ENCODE measurements at regions not wholly inside any gene's neighbourhood (a gene's known extent, or its start where the extent isn't known, plus 50 kb on each side); places are given as distances from the start of the nearest gene placed in this dataset.
"Not testable (repeated sequence)": the region's sequence is repeated elsewhere in the genome, so short reads cannot be mapped to it uniquely, and the experiment has no call there.

GRCh38 chr5:156037151-156037909 is 289.6 kb upstream of the SGCD start:
- no peak for DNase-seq (ENCODE audit: low spot score)

GRCh38 chr5:156042726-156043125 is 284.2 kb upstream of the SGCD start:
- no peak for DNase-seq (ENCODE audit: low spot score)

- DNase-seq (ENCODE audit: low spot score): no peak
Observed at GRCh38 chr5:156043351-156043750, 283.6 kb upstream of the SGCD start.

DNA sequence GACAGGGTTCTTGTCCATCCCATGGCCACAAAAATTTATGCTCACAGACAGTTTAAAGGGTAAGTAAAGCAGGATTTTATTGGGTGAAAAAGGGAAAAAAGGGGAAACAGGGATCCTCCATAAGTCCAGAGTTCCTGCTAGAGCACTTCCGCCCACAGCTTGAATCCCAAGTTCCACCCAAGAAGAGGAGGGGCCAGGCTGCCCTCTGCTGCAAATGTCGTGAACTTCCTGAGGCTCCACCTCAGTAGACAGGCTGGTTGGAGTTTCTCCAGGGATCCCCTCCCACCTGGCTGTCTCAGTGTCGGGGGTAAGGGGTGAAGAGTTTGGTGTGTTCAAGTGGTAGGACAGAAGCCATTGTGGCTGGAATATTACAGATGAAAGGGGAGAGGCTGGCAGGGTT is 275.0 kb upstream of the SGCD start:
- DNase-seq (ENCODE audit: low spot score): no peak

GRCh38 chr5:156052656-156053055 is 274.3 kb upstream of the SGCD start:
- no peak for DNase-seq (ENCODE audit: low spot score)

GRCh38 chr5:156053056-156053455 is 273.9 kb upstream of the SGCD start:
- no peak for DNase-seq (ENCODE audit: low spot score)

- no peak for DNase-seq (ENCODE audit: low spot score)
Observed at GRCh38 chr5:156076912-156077311, 250.1 kb upstream of the SGCD start.

DNA sequence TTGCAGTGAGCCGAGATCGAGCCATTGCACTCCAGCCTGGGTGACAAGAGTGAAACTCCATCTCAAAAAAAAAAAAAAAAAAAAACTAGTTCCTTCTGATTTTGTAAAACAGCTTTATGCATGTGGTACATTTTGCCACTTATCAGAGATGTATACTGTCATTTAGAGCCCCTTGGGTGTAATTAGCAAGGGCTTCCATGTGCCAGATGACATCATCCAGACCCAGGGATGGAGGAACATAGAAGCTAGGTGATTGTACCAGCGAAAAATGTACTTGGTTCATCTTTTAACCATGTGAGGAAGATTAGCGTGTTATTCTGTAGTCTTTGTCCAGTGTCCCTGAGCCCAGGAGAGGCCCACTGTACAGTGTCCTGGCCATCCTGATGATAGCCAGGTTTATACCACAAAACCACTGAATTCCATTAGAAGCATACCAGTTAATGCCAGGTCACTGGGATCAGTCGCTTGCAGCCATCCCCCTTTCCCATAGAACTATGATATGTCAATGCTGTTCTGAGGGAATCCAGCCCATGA is 239.3 kb upstream of the SGCD start:
- no peak for DNase-seq (ENCODE audit: low spot score)

GRCh38 chr5:156089955-156090940 is 236.7 kb upstream of the SGCD start:
- not testable (repeated sequence) for DNase-seq (ENCODE audit: low spot score)

DNA sequence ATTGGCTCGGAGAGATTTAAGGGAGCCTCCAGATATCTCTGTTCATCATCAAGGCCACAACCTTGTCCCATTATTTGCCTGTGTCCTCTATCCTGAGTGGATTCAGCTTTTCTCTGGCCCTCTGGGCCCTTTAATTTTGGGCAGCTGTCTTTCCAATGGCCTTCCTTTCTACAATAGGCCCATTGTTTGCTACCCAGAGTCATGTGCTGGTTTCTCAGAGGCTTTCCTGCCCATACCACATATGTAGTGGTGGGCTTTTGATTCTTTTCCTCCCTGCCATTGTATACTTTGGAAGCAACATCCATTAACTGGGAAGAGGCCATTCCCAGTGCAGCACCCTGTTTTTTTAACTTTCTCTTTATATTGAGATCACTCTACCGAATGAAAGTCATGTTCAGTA is 233.9 kb upstream of the SGCD start:
- DNase-seq (ENCODE audit: low spot score): no peak

DNA sequence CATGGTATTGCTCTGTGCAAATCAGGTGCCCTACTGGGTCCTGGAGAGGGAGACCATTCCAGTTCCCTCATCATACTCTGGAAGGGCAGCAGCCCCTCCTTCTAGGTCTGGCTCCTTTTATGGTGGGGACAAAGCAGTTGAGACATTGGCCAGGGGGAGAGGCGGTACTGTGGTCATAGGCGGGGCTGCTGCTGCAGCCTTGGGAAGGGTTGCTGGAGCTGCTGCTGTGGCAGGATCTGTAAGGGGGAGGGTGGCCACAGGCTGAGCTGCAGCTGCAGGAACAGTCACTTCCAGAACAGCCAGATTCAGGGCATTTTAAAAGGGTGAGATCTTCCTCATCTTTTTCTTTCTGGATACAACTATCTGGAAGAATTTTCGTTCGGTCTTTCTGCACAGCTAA is 233.0 kb upstream of the SGCD start:
- no peak for DNase-seq (ENCODE audit: low spot score)

GRCh38 chr5:156095709-156096241 is 231.2 kb upstream of the SGCD start:
- no peak for DNase-seq (ENCODE audit: low spot score)

DNA sequence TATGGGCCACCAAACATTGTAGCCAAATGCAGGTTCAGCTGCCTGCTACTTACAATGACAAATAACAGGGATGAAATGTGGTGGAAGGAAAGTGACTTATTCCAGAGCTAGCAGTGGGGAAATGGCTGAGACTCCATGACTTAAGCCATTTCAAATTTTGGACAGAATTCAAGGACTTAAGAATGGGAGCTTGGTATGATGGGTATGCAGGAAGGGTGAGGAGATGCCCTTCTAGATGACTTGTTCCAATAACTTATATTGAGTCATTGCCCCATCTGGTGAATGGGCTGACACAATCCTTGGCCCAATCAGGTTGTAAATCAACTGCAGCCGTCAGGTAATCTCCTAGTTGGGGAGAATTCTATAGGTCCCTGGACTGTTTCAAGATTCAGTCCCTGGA is 230.7 kb upstream of the SGCD start:
- no peak for DNase-seq (ENCODE audit: low spot score)

GRCh38 chr5:156103155-156103885 is 223.6 kb upstream of the SGCD start:
- DNase-seq (ENCODE audit: low spot score): no peak

DNA sequence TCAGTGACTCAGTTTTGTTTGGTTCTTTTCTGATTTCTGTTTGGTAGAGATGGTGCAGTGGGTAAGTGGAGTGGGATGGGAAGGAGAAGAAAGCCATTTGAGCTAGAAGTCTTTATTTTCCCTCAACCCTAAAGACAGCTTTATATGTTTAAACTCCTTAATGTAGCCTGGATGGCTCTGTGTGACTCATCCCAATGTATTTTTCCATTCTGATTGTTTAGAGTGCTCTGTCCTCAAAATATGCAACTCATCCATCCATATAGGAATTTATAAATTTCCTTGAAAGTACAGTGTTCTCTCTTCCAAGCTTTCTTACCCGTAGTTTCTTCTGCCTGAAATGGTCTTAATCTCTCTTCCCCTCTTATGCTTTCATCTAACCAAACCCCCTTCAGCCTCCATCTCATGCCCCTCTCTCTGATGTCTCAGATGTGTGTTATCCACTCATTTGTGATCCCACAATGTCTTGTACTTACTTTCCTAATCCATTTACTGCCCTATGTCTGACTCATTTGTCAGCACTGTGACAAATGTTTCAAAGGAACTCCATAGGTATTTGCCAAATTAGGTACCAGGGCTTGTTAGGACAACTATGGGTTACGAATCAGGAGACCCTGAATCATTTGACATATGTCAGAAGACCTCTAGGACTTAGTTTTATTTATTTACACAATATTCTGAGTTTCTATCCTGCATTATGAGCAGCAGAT is 217.5 kb upstream of the SGCD start:
- no peak for DNase-seq (ENCODE audit: low spot score)

DNA sequence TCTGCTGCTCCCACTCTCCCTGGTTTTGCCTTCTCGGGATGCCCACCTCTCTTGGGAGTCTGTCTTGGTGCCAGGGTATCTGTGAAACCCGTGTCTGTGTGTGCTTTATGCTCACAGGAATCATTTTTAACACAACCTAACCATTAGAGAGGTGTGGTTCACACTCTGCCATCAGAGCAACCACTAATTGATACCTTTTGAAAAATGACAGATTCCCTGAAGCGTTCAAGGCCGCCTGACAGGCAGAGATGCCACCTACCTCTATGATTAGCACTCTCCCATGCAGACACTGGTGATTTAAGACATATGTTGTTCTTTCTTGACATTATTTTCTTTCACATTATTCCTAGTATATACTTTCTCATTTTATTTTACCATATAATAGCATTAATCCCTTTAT is 207.3 kb upstream of the SGCD start:
- DNase-seq (ENCODE audit: low spot score): no peak

- no peak for DNase-seq (ENCODE audit: low spot score)
Observed at GRCh38 chr5:156120777-156121176, 206.2 kb upstream of the SGCD start.

- no peak for DNase-seq (ENCODE audit: low spot score)
Observed at GRCh38 chr5:156121234-156121633, 205.7 kb upstream of the SGCD start.

DNA sequence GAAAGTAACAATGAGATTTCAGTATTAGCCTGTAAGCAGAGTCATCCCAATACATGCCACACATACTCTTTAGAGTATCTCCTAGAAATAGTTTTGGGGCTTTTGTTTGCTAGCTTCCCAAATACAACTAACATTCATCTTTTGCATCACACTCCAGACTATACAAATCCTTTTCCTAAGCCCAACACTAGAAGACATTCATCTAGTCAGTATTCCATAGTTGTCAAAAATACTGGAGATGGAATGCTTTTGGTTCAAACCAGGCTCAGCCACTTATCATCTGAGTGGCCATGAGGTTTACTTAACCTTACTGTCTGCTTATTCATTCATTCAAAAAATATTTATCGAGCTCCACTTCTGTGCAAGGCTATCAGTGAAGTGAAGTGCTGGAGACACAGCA is 205.1 kb upstream of the SGCD start:
- DNase-seq (ENCODE audit: low spot score): no peak

DNA sequence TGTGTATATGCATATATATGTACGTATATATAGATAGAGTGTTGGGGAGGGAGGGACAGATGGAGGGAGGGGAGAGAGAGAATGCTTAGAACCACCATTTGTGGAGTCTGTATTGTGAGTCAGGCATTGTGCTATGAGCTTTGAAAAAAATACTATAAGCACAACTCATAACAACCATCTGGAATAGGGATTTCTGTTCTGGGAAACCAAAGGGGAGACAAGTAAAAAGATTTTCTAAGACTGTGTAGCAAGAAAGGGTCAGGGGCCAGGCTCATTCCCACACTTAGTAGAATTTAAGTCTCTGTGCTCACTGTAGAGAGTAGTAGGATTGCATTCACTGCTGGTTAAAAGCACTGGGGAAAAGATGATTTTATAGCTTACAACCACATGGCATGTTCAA is 202.3 kb upstream of the SGCD start:
- no peak for DNase-seq (ENCODE audit: low spot score)

- DNase-seq (ENCODE audit: low spot score): no peak
Observed at GRCh38 chr5:156125118-156125517, 201.8 kb upstream of the SGCD start.

Data from ureter (tissue), 1 donor.